ENCODE measurements at regions not wholly inside any gene's neighbourhood (a gene's known extent, or its start where the extent isn't known, plus 50 kb on each side); places are given as distances from the start of the nearest gene placed in this dataset.

GRCh38 chr1:193971595-193971994 lies 785.2 kb upstream of the B3GALT2 start:
- TF ChIP-seq RBBP5 (IDR thresholded peaks at IDR 0.05; ENCODE audit: borderline replicate concordance, insufficient read depth, low read length, poor library complexity, severe bottlenecking) (no peak), DACH1 (IDR thresholded peaks at IDR 0.05; ENCODE audit: partially characterized antibody) (no peak), POLR2AphosphoS5 (IDR thresholded peaks at IDR 0.05; ENCODE audit: control insufficient read depth, insufficient read depth, low read depth, low read length) (no peak), TEAD4 (IDR thresholded peaks at IDR 0.05; ENCODE audit: low read length) (no peak), TEAD4 (CRISPR knock-in tag; IDR thresholded peaks at IDR 0.05; ENCODE audit: borderline replicate concordance) (no peak), HDAC1 (IDR thresholded peaks at IDR 0.05) (no peak), CTCF (IDR thresholded peaks at IDR 0.05 in 2 of 3, conservative IDR thresholded peaks at IDR 0.05 in 1 of 3; ENCODE audit: insufficient read depth in 2 of 3, low read depth in 1 of 3, low read length in 3 of 3) (no peak), ZNF146 (CRISPR knock-in tag; IDR thresholded peaks at IDR 0.05; ENCODE audit: unreplicated experiment) (no peak), ZBTB33 (CRISPR knock-in tag; IDR thresholded peaks at IDR 0.05) (no peak), FOXK2 (conservative IDR thresholded peaks at IDR 0.05 in 1 of 2, IDR thresholded peaks at IDR 0.05 in 1 of 2; ENCODE audit: low read depth in 2 of 2) (no peak), KDM1A (IDR thresholded peaks at IDR 0.05) (no peak), POLR2A (conservative IDR thresholded peaks at IDR 0.05) (no peak), TAF1 (IDR thresholded peaks at IDR 0.05; ENCODE audit: control insufficient read depth, extremely low read depth, insufficient read depth, low read length, severe bottlenecking) (no peak), ELK1 (CRISPR knock-in tag; IDR thresholded peaks at IDR 0.05) (no peak)

Data from K562 (cell line).